ENCODE measurements at regions not wholly inside any gene's neighbourhood (a gene's known extent, or its start where the extent isn't known, plus 50 kb on each side); places are given as distances from the start of the nearest gene placed in this dataset.

DNA sequence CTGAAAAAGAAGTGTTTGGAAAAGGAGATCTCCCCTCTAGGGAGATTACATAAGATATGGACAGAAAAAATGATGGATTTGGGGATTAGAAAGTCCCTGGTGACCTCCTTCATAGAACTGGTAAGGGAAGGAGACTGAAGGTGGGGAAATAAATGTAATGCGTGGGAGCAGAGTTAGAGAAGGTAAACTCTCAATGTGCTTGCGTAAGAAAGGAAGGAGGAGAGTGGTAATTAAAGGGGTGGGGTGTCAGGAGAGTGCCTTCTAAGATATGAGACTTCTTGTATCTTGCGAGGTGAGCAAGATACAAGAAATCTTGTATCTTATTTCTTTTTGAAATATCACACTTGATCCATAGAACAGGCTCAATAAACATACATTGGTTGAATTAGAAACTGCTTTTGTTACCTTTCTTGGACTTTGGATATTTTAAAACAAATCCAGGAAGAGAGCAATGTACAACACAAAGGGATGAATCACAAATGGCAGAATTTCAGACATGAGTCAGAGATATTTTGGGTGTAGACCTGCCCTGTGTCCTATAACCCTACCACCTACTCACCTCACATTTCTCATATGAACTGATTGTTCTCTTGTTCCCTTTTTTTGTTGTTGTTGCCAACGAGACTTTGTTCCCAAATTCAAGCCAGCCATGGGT lies 342.4 kb downstream of the INSIG2 start:
- TF ChIP-seq, protein P1, sequence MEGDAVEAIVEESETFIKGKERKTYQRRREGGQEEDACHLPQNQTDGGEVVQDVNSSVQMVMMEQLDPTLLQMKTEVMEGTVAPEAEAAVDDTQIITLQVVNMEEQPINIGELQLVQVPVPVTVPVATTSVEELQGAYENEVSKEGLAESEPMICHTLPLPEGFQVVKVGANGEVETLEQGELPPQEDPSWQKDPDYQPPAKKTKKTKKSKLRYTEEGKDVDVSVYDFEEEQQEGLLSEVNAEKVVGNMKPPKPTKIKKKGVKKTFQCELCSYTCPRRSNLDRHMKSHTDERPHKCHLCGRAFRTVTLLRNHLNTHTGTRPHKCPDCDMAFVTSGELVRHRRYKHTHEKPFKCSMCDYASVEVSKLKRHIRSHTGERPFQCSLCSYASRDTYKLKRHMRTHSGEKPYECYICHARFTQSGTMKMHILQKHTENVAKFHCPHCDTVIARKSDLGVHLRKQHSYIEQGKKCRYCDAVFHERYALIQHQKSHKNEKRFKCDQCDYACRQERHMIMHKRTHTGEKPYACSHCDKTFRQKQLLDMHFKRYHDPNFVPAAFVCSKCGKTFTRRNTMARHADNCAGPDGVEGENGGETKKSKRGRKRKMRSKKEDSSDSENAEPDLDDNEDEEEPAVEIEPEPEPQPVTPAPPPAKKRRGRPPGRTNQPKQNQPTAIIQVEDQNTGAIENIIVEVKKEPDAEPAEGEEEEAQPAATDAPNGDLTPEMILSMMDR (IDR thresholded peaks at IDR 0.05) = no peak
- no peak for TF ChIP-seq POLR2A (IDR thresholded peaks at IDR 0.05)
